ENCODE measurements at regions not wholly inside any gene's neighbourhood (a gene's known extent, or its start where the extent isn't known, plus 50 kb on each side); places are given as distances from the start of the nearest gene placed in this dataset.
"Not testable (repeated sequence)": the region's sequence is repeated elsewhere in the genome, so short reads cannot be mapped to it uniquely, and the experiment has no call there.

DNA sequence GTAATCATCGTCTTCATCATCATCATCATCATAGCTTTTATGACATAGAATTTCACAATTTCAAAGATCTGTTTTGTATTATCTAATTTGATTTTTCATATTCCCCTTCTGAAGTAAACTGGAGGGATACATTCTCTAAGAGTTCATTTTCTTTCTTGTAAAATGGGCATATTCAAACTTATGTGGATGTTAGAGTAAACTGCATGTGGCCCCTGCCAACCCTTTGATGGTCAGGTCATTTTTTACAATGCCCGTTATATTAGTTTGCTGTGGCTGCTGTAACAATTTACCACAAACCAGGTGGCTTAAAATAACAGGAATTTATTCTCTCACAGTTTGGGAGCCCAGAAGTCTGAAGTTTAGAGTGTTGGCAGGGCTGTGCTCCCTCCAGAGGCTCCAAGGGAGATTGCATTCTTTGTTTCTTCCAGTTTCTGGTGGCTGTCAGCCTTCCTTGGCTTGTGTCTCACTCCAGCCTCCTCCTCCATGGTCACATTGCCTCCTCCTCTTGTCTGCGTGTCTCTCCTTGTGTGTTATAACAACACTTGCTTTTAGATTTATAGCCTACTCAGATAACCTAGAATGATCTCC, 127.5 kb upstream of the MMADHC start:
- no peak for DNase-seq
- no peak for ATAC-seq (ENCODE audit: low read depth)
- no peaks in the 10 kb centered on the region for H3K36me3 Mint-ChIP-seq
- H3K4me3 Mint-ChIP-seq = no peak overlapping the region
- no peaks in the 10 kb centered on the region for H3K4me1 Mint-ChIP-seq
- no peaks in the 10 kb centered on the region for H3K9me3 Mint-ChIP-seq
- no peak overlapping the region for H3K27ac Mint-ChIP-seq
- no peaks in the 10 kb centered on the region for H3K27me3 Mint-ChIP-seq
- POLR2A ChIA-PET = no interaction called here

DNA sequence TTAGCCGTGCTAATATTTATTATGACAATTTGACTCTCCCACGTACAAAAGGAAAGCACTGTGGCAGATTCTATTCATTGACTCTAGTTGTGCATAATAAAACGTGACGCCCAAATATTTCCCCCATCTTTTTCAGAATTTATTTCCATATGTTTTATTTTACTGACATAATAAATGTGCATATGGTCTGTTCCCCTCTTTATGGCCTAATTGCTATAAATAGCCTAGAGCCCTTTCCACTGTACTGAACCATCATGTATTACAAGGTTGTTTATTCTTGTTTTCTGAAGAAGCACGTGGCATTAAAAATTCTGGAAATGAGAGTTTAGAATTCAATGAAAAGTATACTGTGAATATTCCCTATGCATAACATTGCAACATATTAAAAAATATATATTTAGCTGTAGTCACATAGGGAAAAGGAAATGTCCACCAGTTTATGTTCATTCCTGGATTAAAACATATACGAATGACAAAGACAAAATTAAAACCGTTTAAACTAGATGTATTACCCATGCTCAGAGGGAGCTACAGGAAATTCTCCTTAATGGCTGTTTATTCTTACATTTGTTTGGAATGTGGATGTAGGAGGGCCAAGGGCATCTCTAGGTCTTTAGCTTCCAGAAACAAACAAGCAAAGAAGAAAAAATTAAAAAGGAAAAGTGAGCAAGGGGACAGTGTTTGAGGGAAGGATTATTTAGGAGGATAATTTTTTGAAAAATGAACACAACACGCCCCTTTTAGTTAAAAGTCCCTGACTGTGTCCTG, 122.1 kb upstream of the MMADHC start:
- H3K27me3 Mint-ChIP-seq = no peaks in the 10 kb centered on the region
- H3K9me3 Mint-ChIP-seq = no peaks in the 10 kb centered on the region
- POLR2A ChIA-PET = no interaction called here
- no peak overlapping the region for H3K27ac Mint-ChIP-seq
- no peak for DNase-seq
- H3K36me3 Mint-ChIP-seq = no peaks in the 10 kb centered on the region
- no peak overlapping the region for H3K4me3 Mint-ChIP-seq
- ATAC-seq (ENCODE audit: low read depth) = no peak
- H3K4me1 Mint-ChIP-seq = no peaks in the 10 kb centered on the region

DNA sequence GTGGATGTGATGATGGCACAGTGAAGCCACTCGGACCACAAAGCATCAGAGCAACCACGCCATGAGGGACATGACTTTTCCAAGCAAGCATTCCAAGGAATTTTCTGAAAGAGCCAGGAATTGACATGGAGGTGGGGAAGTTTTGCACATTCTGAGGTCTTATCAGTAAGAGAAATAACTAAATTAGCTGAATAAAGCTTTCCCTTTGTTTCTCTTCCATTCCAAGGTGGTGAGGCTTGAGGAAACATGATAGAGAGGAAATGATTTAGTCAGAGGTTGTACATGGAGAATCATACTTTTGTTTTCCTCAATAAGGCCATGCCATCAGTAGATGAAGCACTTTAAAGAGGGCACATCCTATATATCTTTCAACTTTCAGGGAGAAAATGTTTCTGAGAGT, 115.7 kb upstream of the MMADHC start:
- DNase-seq (no peak), ATAC-seq (ENCODE audit: low read depth) (no peak)
- no peaks in the 10 kb centered on the region for H3K4me1 Mint-ChIP-seq
- POLR2A ChIA-PET = no interaction called here
- H3K9me3 Mint-ChIP-seq = no peaks in the 10 kb centered on the region
- H3K36me3 Mint-ChIP-seq = no peaks in the 10 kb centered on the region
- H3K27me3 Mint-ChIP-seq = no peaks in the 10 kb centered on the region
- no peak overlapping the region for H3K4me3 Mint-ChIP-seq
- H3K27ac Mint-ChIP-seq = no peak overlapping the region

DNA sequence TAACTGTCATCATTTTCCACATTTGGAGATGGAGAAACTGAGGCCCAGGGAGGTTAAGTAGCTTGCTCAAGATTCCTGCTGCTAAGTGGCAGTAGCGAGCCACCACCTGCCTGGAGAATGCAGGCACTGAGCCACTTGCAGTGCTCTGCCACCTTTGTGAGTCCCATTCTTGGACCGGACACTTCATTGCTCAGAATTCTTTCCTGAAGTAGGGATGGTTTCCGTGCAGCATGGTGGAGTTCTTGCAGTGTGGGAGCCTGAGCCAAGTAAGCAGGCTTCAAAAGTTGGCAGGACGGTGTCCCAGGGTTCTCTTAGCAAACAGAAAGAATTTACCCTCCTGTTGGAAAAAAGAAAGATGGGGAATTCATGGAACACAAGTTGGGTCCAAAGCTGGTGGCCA, 115.0 kb upstream of the MMADHC start:
- POLR2A ChIA-PET = no interaction called here
- no peaks in the 10 kb centered on the region for H3K9me3 Mint-ChIP-seq
- no peak overlapping the region for H3K4me3 Mint-ChIP-seq
- no peaks in the 10 kb centered on the region for H3K27me3 Mint-ChIP-seq
- H3K4me1 Mint-ChIP-seq = no peaks in the 10 kb centered on the region
- DNase-seq (no peak), ATAC-seq (ENCODE audit: low read depth) (no peak)
- no peak overlapping the region for H3K27ac Mint-ChIP-seq
- H3K36me3 Mint-ChIP-seq = no peaks in the 10 kb centered on the region

DNA sequence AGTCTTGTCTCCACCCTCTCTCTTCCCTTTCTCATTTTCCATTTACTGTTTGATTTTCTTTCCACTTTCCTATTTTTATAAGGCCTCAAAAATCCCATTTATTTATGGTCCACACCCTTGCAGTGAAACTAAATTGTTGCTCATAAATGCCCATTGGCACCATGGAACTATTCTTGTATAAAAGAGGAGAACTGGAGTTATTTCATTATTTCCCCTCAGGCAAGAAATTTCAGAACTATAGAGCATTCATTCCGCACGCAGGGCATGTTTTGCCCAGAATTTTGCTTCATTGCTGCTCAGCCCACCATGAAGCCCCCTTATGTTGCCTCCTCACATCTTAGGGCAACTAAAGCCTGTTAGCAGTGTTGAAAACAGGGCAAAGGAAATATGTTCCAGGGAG, 113.7 kb upstream of the MMADHC start:
- ATAC-seq (ENCODE audit: low read depth) = no peak
- no peak for DNase-seq
- Mint-ChIP-seq H3K36me3 (no peaks in the 10 kb centered on the region), H3K4me1 (no peaks in the 10 kb centered on the region), H3K27ac (no peak overlapping the region), H3K27me3 (no peaks in the 10 kb centered on the region), H3K9me3 (no peaks in the 10 kb centered on the region), H3K4me3 (no peak overlapping the region)
- POLR2A ChIA-PET = no interaction called here

DNA sequence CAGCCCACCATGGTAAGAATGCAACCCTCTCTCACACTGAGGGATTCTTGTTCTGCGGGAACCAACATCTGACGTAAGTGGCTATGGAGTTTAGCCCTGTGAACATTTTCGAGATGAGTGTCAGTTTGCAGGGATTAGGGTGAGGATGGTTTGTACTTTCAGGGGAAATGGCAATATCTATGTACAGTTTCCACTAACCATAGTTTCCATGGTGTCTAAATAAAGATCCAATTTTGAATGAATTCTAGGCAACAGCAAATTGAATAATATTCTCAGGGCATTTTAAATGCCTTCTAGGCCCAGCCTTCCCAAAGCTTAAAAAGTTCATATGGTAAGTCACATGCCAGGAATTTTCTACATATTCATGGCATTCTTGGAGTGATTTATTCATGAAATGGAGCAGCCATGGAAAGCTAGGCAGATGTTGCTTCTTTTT, 105.4 kb upstream of the MMADHC start:
- H3K36me3 Mint-ChIP-seq = no peaks in the 10 kb centered on the region
- no peaks in the 10 kb centered on the region for H3K27me3 Mint-ChIP-seq
- no peak for ATAC-seq (ENCODE audit: low read depth)
- H3K4me3 Mint-ChIP-seq = no peak overlapping the region
- no peaks in the 10 kb centered on the region for H3K9me3 Mint-ChIP-seq
- no peaks in the 10 kb centered on the region for H3K4me1 Mint-ChIP-seq
- no peak for DNase-seq
- POLR2A ChIA-PET = no interaction called here
- H3K27ac Mint-ChIP-seq = no peak overlapping the region

DNA sequence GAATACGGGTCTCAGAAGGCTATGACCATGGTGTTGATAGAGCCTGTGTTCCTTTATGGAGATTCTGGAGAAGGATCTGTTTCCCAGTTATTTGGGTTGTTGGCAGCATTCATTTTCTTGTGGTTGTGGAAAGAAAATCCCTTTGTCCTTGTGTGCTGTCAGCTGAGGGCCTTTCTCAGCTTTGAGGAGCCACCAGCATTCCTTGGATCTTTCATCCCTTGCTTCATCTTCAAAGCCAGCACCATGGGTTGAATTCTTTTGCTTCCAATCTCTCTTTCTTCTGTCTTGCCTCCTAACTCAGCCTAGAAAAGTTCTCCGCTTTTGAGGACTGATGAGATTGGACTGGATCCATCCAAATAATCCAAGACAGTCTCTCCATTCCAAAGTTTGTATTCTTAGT, 103.2 kb upstream of the MMADHC start:
- Mint-ChIP-seq H3K4me3 (no peak overlapping the region), H3K27ac (no peak overlapping the region), H3K36me3 (no peaks in the 10 kb centered on the region), H3K4me1 (no peaks in the 10 kb centered on the region), H3K9me3 (no peaks in the 10 kb centered on the region), H3K27me3 (no peaks in the 10 kb centered on the region)
- DNase-seq (no peak), ATAC-seq (ENCODE audit: low read depth) (no peak)
- POLR2A ChIA-PET = no interaction called here

DNA sequence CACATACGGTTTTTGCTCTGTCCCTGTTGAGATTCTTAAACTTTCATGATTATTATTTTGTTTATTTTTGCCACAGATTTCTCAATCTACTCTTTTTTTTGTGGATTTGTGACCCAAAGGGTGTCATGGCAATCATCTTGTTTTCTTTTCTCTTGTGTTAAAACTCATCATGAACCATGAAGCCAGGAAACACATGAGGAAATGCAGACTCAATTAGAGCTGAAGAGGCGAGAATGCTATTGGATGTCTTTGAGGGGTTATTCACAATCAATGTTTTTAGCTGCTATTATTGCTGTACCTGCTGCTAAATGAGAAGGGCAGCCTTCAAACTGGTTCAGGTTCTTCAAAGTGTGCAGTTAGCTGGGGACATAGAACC, 99.5 kb upstream of the MMADHC start:
- H3K27ac Mint-ChIP-seq = no peak overlapping the region
- H3K9me3 Mint-ChIP-seq = peaks cover 2% of the 10 kb centered on the region
- no peak overlapping the region for H3K4me3 Mint-ChIP-seq
- no peaks in the 10 kb centered on the region for H3K4me1 Mint-ChIP-seq
- POLR2A ChIA-PET = no interaction called here
- H3K36me3 Mint-ChIP-seq = no peaks in the 10 kb centered on the region
- no peaks in the 10 kb centered on the region for H3K27me3 Mint-ChIP-seq
- ATAC-seq (ENCODE audit: low read depth) (no peak), DNase-seq (no peak)

DNA sequence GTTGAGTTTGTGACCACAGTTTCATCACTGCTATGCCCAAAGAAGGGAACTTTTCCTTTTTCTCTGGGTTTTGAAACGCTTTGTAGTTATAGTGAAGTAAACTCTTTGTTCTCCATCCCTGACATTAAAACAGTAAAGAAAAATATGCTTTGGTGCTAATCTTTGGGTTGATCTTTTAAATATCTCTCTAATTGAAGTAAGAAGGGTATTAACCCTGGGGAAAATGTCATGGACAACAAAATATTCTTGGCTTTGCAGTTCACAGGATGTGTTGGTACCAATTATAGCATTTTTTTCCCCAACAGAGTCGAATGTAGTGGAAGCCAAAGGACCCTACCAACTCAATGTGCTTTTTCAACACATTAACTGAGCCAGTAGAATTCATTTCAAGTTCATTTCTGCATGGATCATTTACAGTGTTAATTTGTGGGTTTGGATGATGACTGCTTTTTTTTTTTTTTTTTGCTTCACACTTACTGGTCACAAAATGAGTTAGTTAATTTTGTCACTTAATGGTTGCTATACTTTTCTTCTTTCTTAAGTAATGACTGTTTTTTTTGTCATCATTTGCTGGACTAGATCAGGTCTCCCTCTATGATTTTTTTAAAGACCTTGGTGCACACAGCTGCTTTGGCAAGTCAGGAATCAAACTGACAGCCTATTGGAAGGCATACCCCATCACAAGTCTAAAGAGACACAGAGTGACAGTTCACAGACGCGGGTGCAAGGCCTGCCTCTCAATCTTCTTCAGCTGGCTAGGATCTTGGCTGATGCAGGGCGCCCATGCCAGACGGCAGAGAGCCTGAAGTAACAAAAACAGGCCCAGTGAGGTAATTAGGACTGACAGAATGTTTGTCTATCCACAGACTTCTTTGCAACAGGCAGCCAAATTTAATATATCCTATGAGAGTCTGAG, 98.8 kb upstream of the MMADHC start:
- no peak for ATAC-seq (ENCODE audit: low read depth)
- Mint-ChIP-seq H3K36me3 (no peaks in the 10 kb centered on the region), H3K9me3 (peaks cover 2% of the 10 kb centered on the region), H3K4me1 (no peaks in the 10 kb centered on the region), H3K27ac (no peak overlapping the region), H3K4me3 (no peak overlapping the region), H3K27me3 (no peaks in the 10 kb centered on the region)
- POLR2A ChIA-PET = no interaction called here
- no peak for DNase-seq

DNA sequence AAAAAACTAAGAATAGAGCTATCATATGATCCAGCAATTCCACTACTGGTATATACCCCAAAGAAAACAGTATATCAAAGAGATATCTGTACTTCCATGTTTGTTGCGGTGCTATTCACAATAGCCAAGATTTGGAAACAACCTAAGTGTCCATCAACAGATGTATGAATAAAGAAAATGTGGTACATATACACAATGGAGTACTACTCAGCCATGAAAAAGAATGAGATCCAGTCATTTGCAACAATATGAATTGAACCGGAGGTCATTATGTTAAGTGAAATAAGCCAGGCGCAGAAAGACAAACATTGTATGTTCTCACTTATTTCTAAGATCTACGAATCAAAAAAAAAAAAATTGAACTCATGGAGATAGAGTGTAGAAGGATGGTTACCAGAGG, 97.8 kb upstream of the MMADHC start:
- H3K27ac Mint-ChIP-seq; H3K27me3 Mint-ChIP-seq; H3K36me3 Mint-ChIP-seq; POLR2A ChIA-PET; DNase-seq; H3K4me1 Mint-ChIP-seq; H3K9me3 Mint-ChIP-seq; H3K4me3 Mint-ChIP-seq; ATAC-seq (ENCODE audit: low read depth): not testable (repeated sequence)

DNA sequence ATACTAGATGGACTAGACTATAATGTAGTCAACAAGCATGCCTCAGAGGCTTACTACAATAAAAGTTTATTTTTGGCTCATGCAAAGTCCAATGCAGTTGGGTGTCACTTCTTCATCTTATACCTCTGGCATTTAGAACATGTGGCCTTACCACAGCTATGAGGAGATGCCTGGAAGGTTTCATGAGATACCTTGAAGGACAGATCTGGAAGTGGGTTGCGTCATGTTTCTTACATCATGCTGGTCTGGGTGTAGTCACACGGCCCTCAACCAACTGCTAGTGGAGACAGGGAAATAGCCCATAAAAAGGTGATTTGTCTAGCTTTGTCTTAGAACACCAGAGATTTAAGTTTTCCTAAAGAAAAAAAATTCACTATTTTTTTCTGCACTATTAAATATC, 91.7 kb upstream of the MMADHC start:
- POLR2A ChIA-PET = no interaction called here

DNA sequence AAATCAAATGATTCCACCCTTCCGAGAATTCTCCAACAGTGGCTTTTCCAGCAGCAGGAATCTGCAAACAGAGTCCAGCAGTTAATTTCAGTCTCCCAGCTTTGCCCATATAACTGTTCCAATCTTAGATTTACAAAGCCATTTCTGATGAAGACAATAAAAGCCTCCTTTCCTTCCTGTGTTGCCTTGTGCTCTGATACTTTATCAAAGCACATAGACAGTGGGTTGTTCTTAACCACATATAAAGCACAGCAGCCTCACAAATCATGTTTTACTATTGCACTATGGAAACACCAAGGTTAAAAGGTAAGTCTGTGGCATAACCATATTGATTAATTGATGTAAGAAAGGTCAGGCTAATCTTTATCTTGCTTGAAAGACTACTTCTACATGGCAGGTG, 89.8 kb upstream of the MMADHC start:
- POLR2A ChIA-PET = no interaction called here
- H3K27ac Mint-ChIP-seq = no peak overlapping the region
- H3K27me3 Mint-ChIP-seq = peaks cover 2% of the 10 kb centered on the region
- H3K4me1 Mint-ChIP-seq = no peaks in the 10 kb centered on the region
- no peak for DNase-seq
- H3K9me3 Mint-ChIP-seq = peaks cover 3% of the 10 kb centered on the region
- H3K36me3 Mint-ChIP-seq = no peaks in the 10 kb centered on the region
- no peak for ATAC-seq (ENCODE audit: low read depth)
- no peak overlapping the region for H3K4me3 Mint-ChIP-seq

More for the DNA sequence above, 91.7 kb upstream of the MMADHC start:
- H3K9me3 Mint-ChIP-seq = no peaks in the 10 kb centered on the region
- H3K4me1 Mint-ChIP-seq = no peaks in the 10 kb centered on the region
- H3K27me3 Mint-ChIP-seq = no peaks in the 10 kb centered on the region
- H3K27ac Mint-ChIP-seq = no peak overlapping the region
- no peak for ATAC-seq (ENCODE audit: low read depth)
- H3K4me3 Mint-ChIP-seq = no peak overlapping the region
- no peak for DNase-seq
- no peaks in the 10 kb centered on the region for H3K36me3 Mint-ChIP-seq

DNA sequence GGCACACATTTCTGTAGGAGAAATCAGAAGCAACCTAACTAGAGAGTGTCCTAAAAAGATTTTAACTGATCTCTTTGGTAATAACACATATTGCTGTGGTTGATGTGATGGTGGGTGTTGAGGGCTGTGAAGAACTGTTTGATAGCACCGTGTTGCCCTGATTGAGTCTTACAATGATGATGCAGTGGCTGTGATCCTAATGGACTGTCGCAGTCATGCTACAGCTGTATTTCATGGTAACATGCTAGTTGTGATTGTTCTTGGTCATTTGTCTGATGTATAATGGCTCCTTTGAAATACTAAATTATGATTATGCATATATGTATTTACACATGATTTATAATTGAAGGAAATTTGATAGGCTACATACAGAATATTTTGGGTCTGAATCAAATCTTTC, 82.5 kb upstream of the MMADHC start:
- Mint-ChIP-seq H3K27ac (no peak overlapping the region), H3K4me3 (no peak overlapping the region), H3K36me3 (no peaks in the 10 kb centered on the region), H3K9me3 (peaks cover 3% of the 10 kb centered on the region), H3K4me1 (no peaks in the 10 kb centered on the region), H3K27me3 (peaks cover 3% of the 10 kb centered on the region)
- no peak for DNase-seq
- POLR2A ChIA-PET = no interaction called here
- ATAC-seq (ENCODE audit: low read depth) = no peak

DNA sequence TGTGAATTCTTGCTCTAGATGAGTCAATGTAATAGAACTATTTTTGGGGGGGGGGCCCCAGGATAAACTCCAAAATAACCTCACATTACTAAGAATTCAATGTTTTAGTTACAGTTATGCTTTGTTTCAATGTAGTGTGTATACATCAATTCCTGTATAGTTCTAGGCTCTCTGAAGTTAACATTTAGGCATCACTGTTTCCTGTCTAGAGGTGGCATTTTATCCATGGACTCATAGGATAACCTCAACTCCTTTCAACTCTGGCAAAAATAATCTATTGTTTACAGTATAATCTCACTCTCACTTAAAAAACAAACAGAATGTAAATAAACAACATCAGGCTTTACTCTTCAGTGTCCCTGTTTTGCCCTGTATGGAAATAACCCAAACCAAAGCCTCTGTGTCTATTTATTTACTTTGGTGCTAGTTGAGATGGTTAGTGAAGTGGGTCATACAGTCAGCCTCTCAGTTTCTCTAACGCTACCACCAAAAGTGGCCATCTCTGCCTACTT, 79.3 kb upstream of the MMADHC start:
- POLR2A ChIA-PET = no interaction called here
- no peaks in the 10 kb centered on the region for H3K4me1 Mint-ChIP-seq
- no peaks in the 10 kb centered on the region for H3K27me3 Mint-ChIP-seq
- H3K27ac Mint-ChIP-seq = no peak overlapping the region
- H3K9me3 Mint-ChIP-seq = no peaks in the 10 kb centered on the region
- H3K36me3 Mint-ChIP-seq = no peaks in the 10 kb centered on the region
- no peak for DNase-seq
- no peak for ATAC-seq (ENCODE audit: low read depth)
- no peak overlapping the region for H3K4me3 Mint-ChIP-seq

All from activated naive CD8-positive, alpha-beta T cell treated with anti-CD3 and anti-CD28 coated beads, Interleukin-2, amount 10 ng/mL, durations not matched to agents 7 days and 5 days (primary cell).